Stimulated activated naive CD4-positive, alpha-beta T cell treated with Interleukin-2 at 50 U/mL for 16 hours (primary cell): ENCODE measurements at regions not wholly inside any gene's neighbourhood (a gene's known extent, or its start where the extent isn't known, plus 50 kb on each side); places are given as distances from the start of the nearest gene placed in this dataset.

Source experiments
- DNase-seq: peaks from one replicate; lab custom pipeline; 2025; lab: John Stamatoyannopoulos, UW

DNA sequence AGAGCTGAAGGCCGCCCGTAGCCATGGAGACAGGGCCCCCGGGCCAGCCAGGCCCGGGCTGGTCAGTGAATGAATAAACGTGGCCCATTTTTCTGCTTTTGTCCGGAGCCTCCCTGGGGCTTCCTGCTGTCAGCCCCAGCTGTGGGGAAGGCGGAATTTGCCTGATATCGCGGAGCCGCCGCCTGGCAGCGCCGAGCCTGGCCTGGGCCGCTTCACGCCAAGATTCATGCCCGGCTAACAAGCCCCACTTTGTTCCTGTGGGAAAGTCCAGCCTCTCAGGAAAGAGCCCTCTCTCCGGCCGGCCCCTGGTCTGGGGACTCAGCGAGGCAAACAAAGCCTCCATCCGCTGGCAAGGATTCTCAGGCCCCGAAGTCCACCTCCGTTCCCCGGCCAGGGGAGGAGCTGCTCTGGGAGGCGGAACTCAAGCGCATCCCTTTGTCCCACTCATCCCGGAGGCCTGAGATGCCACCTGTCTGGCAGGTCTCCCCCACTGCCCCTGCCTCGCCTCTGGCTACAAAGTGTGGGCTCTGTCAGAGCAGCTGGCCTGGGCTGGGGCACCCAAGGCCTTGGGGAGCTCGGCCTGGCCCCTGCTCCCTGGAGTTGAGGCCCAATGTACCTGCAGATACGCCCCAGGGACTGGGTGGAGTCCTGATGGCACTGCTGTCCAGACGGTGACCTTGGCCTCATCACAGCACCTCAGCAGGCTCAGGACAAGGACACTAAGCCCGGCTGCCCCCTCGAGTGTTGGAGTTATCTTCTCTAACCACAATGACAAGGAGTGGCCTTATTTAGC is 51.6 kb upstream of the SLC6A11 start:
- no peak for DNase-seq

DNA sequence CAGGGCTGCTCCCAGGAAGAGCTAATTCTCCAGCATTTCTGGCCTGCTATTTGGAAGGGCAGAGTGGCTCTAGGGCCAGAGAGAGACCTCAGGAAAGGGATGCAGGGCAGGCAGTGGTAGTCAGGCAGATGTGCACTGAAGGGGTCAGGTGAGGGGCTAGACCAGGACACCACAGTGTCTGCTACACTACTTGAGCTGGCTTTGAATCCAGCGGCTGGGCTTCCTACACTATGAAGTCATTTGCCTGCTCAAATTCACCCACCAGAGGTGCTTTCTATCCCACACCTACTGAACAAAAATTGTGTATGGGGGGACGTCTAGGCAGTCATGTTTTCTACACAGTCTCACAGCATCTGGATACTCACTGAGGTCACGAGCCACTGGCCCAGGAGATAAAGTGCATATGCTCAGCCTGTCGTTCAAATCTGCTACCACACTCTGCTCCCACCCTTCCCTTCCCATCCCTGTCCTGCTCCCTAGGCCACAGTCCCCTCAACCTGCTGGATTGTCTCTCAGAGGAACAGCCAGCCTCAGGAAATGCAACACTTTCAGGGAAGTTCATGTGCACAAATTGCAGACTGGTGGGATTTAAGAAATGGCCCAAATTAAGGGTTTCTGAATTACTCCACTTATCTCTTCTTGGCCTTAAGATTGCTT is 49.9 kb upstream of the SLC6A11 start:
- DNase-seq, result no peak
